ENCODE measurements at regions not wholly inside any gene's neighbourhood (a gene's known extent, or its start where the extent isn't known, plus 50 kb on each side); places are given as distances from the start of the nearest gene placed in this dataset.
A peak's percentile ranks its signal among the peaks of the same experiment; 100 is the strongest.

DNA sequence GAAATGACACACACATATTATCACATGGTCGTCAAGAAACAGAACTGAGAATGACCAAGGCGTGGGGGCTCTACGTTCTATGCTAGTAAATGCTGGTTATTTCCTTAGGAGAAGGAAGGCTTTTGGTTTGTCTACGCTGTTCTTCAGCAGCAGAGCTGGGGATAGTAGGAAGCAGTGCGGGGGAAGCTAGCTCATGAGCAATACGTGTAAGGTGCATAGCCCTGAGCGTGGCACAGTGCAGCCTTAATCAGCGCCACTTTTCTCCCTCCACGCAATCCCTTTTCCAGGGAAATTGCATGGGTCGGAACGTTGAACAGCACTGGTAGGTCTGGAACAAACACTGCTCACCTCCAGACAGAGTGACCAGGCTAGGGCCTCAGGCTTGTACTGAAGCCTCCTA, 199.6 kb upstream of the FBXO11 start:
- Histone ChIP-seq H3K27me3 (ENCODE audit: insufficient read depth, poor library complexity, severe bottlenecking) (no peaks in the 10 kb centered on the region), H3K4me3 (replicated peaks; ENCODE audit: insufficient read depth, low read length) (no peak overlapping the region), H3K27ac (replicated peaks) (no peak overlapping the region)
- TF ChIP-seq, protein P1, sequence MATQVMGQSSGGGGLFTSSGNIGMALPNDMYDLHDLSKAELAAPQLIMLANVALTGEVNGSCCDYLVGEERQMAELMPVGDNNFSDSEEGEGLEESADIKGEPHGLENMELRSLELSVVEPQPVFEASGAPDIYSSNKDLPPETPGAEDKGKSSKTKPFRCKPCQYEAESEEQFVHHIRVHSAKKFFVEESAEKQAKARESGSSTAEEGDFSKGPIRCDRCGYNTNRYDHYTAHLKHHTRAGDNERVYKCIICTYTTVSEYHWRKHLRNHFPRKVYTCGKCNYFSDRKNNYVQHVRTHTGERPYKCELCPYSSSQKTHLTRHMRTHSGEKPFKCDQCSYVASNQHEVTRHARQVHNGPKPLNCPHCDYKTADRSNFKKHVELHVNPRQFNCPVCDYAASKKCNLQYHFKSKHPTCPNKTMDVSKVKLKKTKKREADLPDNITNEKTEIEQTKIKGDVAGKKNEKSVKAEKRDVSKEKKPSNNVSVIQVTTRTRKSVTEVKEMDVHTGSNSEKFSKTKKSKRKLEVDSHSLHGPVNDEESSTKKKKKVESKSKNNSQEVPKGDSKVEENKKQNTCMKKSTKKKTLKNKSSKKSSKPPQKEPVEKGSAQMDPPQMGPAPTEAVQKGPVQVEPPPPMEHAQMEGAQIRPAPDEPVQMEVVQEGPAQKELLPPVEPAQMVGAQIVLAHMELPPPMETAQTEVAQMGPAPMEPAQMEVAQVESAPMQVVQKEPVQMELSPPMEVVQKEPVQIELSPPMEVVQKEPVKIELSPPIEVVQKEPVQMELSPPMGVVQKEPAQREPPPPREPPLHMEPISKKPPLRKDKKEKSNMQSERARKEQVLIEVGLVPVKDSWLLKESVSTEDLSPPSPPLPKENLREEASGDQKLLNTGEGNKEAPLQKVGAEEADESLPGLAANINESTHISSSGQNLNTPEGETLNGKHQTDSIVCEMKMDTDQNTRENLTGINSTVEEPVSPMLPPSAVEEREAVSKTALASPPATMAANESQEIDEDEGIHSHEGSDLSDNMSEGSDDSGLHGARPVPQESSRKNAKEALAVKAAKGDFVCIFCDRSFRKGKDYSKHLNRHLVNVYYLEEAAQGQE (IDR thresholded peaks at IDR 0.05; ENCODE audit: insufficient replicate concordance, low read depth), result no peak
- TF ChIP-seq SPI1 (IDR thresholded peaks at IDR 0.05; ENCODE audit: borderline replicate concordance, low read depth), result no peak
- no peak for TF ChIP-seq POLR2AphosphoS5 (IDR thresholded peaks at IDR 0.05; ENCODE audit: low read depth)
- no peak for TF ChIP-seq GABPA (IDR thresholded peaks at IDR 0.05; ENCODE audit: low read depth)
- TF ChIP-seq, protein P2, sequence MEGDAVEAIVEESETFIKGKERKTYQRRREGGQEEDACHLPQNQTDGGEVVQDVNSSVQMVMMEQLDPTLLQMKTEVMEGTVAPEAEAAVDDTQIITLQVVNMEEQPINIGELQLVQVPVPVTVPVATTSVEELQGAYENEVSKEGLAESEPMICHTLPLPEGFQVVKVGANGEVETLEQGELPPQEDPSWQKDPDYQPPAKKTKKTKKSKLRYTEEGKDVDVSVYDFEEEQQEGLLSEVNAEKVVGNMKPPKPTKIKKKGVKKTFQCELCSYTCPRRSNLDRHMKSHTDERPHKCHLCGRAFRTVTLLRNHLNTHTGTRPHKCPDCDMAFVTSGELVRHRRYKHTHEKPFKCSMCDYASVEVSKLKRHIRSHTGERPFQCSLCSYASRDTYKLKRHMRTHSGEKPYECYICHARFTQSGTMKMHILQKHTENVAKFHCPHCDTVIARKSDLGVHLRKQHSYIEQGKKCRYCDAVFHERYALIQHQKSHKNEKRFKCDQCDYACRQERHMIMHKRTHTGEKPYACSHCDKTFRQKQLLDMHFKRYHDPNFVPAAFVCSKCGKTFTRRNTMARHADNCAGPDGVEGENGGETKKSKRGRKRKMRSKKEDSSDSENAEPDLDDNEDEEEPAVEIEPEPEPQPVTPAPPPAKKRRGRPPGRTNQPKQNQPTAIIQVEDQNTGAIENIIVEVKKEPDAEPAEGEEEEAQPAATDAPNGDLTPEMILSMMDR (IDR thresholded peaks at IDR 0.05; ENCODE audit: insufficient read depth, low read length), result no peak
- no peak for DNase-seq (ENCODE audit: low read depth in 1 of 2, low spot score in 1 of 2)

DNA sequence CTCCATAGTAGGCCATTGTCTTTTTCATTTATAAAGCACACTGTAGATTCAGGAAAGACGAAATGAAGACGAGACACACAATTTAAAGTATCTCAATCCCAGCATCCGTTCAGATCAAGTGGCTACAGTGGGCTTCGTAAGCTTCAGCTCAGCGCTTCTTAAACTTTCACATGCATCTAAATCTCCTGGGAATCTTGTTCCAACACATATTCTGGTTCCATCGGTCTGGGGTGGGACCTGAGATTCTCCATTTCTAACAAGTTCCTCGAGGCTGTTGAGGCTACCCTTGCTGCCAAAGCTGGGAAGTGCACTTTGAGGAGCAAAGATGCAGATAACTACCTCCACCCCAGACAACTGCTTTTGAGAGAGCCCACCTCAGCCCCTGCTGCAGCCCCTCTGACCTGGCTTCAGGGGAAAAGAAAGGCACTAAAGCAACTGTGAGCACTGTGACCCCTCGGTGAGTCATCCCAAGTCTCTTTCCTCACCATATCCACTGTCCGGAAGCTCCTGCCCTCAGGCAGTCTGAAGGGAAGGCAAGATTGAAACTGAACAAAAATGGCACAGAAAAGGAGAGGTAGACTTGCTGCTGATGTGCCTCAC, 201.1 kb upstream of the FBXO11 start:
- no peak overlapping the region for H3K27ac ChIP-seq (replicated peaks)
- H3K4me3 ChIP-seq (replicated peaks; ENCODE audit: insufficient read depth, low read length), result no peak overlapping the region
- H3K27me3 ChIP-seq (ENCODE audit: insufficient read depth, poor library complexity, severe bottlenecking), result no peaks in the 10 kb centered on the region
- DNase-seq (ENCODE audit: low read depth in 1 of 2, low spot score in 1 of 2), result no peak
- TF ChIP-seq GABPA (IDR thresholded peaks at IDR 0.05; ENCODE audit: low read depth) (no peak), POLR2AphosphoS5 (IDR thresholded peaks at IDR 0.05; ENCODE audit: low read depth) (no peak)
- TF ChIP-seq, protein P1 (IDR thresholded peaks at IDR 0.05; ENCODE audit: insufficient replicate concordance, low read depth), result no peak
- TF ChIP-seq, protein P2 (IDR thresholded peaks at IDR 0.05; ENCODE audit: insufficient read depth, low read length), result no peak

DNA sequence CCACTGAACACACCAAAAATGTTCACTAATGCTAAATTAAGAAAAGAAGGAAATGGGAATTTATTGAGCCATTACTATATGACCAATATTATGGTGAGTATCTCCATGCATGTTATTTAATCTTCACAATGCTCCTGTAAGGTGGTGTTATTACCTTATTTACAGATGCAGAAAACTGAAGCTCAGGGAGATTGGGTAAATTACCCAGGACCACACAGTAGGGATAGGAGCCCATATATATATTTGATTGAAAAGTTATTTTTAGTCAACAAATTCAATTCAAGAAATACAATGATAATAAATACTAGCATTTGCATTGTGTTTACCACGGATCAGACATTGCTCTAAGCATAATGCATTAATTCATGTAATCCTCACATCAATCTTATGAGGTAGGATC, 202.2 kb upstream of the FBXO11 start:
- Histone ChIP-seq H3K27me3 (ENCODE audit: insufficient read depth, poor library complexity, severe bottlenecking) (no peaks in the 10 kb centered on the region), H3K27ac (replicated peaks) (no peak overlapping the region), H3K4me3 (replicated peaks; ENCODE audit: insufficient read depth, low read length) (no peak overlapping the region)
- DNase-seq (ENCODE audit: low read depth in 1 of 2, low spot score in 1 of 2), result no peak
- TF ChIP-seq SPI1 (IDR thresholded peaks at IDR 0.05; ENCODE audit: borderline replicate concordance, low read depth) (no peak), GABPA (IDR thresholded peaks at IDR 0.05; ENCODE audit: low read depth) (no peak)

DNA sequence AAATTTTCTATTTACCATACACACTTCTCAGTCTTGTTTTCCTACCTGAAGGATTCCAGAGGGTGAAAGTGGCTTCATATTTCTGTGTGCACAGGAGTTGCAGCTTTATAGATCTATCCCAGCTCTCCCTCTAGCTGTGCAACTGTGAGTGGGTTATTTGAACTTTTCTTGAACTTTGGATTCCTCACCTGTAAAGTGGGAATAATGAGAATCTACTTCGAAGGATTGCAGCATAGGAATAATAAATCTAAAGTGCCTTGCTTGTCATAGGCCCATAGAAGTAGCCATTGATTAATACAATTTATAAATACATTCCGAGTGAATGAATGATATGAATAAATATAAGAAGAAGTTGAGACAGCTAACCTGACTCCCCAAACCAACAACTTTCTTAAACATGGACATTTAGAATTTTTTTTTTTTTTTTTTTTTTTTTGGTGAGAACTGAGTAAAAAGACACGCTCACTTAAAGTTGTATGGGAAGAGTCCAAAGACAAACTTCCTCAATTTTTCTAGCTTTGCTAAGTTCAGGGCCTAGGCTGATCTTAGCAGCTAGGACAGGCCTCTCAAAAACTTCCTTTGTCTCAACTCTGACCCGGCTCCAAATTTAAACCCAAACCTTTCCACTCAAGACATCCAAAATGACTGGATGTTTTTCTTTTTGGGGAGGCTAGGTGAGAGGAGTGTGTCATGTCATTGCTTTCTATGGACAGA, 203.3 kb upstream of the FBXO11 start:
- DNase-seq (ENCODE audit: low read depth in 1 of 2, low spot score in 1 of 2), result peak; percentile 33 to 38
- H3K27ac ChIP-seq (replicated peaks), result peak overlapping the region; percentile 32; the same call in 1 of the 2 replicates

More for the DNA sequence above, 203.3 kb upstream of the FBXO11 start:
- Histone ChIP-seq H3K4me3 (replicated peaks; ENCODE audit: insufficient read depth, low read length) (no peak overlapping the region), H3K27me3 (ENCODE audit: insufficient read depth, poor library complexity, severe bottlenecking) (no peaks in the 10 kb centered on the region)
- TF ChIP-seq, protein P2 (IDR thresholded peaks at IDR 0.05; ENCODE audit: insufficient read depth, low read length), result no peak
- no peak for TF ChIP-seq POLR2AphosphoS5 (IDR thresholded peaks at IDR 0.05; ENCODE audit: low read depth)
- TF ChIP-seq, protein P1 (IDR thresholded peaks at IDR 0.05; ENCODE audit: insufficient replicate concordance, low read depth), result no peak
- TF ChIP-seq GABPA (IDR thresholded peaks at IDR 0.05; ENCODE audit: low read depth), result no peak
